ENCODE measurements at regions not wholly inside any gene's neighbourhood (a gene's known extent, or its start where the extent isn't known, plus 50 kb on each side); places are given as distances from the start of the nearest gene placed in this dataset.
A peak's percentile ranks its signal among the peaks of the same experiment; 100 is the strongest.
"Not testable (repeated sequence)": the region's sequence is repeated elsewhere in the genome, so short reads cannot be mapped to it uniquely, and the experiment has no call there.

GRCh38 chr6:139990856-139991465 lies 616.5 kb upstream of the CITED2 start:
- DNase-seq (ENCODE audit: low spot score), result no peak

DNA sequence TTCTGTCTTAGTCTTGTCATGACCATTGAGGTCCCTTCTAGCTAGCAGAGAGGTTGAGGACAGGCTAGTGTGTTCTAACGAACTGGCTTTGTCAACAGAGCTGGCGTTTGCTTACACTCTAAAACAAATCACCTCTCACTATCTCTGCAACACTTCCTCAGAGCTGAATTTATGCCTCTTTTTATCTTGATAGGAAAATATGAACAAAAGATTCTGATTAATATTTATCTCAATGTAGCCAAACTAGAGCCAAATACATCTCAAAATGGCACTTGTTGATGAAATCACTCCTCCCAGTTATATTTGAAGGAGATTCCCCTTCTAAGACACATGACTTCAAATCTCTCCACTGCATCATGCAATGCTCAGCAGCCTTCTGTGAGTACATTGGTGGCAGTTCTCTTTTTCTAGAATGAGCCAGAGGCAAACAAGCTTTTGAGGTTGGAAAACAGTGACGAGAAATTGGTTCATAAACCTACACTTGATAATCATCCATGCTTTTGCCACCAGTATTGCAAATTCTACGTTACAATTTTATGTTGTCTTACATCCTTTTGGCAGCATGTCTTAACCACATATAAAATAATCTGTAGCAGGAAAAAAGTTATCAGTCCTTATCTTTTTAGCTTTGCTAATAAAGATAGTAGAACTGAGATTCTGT lies 615.7 kb upstream of the CITED2 start:
- DNase-seq (ENCODE audit: low spot score), result peak; percentile 46

GRCh38 chr6:139988685-139989084 lies 614.2 kb upstream of the CITED2 start:
- no peak for DNase-seq (ENCODE audit: low spot score)

DNA sequence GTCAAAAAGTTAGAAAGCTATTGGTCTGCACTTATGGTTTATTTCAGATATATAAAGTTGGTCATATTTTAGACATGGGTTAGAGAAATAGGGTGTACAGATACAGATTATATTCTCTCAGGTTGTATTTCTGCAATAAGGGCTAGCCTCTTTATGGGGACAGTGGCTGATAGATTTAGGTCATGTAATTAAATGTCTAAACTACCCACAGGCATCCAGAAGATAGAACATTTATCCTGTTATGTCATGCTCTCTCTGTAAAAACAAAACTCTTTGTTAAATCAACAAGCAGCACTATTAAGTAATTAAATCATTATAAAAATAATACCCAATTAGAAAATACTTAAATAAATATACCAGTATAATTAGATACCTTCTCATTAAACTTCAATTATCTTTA lies 612.6 kb upstream of the CITED2 start:
- DNase-seq (ENCODE audit: low spot score), result no peak

- DNase-seq (ENCODE audit: low spot score), result no peak
Measured at GRCh38 chr6:139985236-139985815, 610.9 kb upstream of the CITED2 start.

- DNase-seq (ENCODE audit: low spot score), result no peak
Measured at GRCh38 chr6:139984317-139984716, 609.9 kb upstream of the CITED2 start.

DNA sequence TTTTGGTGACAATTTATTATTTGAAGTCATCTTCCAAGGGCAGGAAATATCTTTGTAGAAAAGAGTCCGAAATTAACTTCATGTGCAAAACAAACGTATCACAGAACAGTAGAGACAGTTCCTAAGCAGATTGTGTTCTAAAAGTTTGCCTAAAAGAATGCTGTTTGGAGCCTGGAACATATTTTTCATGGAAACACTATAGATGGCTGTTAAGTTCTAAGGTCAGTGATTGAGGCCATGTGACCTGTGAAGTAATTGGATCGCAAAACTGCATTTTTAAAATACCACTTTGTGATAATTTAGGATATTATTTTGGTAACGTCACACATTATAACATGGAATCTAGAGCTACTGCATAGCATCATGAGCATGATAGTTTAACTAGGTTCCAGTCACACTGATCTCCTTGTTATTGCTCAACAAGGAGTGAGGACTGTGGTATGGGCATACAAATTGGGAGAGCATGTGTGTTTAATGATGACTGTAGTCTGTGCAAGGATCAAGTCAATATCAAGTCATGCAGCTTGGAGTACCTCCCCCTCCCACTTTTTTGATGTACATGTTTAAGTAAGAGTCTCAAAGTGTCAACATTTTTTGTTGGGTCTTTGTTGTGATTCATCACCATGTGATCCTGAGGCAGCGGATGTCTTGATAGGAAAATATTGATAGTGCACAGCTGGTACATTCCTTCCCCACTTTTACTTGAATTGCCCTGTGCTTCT lies 609.3 kb upstream of the CITED2 start:
- DNase-seq (ENCODE audit: low spot score), result no peak

DNA sequence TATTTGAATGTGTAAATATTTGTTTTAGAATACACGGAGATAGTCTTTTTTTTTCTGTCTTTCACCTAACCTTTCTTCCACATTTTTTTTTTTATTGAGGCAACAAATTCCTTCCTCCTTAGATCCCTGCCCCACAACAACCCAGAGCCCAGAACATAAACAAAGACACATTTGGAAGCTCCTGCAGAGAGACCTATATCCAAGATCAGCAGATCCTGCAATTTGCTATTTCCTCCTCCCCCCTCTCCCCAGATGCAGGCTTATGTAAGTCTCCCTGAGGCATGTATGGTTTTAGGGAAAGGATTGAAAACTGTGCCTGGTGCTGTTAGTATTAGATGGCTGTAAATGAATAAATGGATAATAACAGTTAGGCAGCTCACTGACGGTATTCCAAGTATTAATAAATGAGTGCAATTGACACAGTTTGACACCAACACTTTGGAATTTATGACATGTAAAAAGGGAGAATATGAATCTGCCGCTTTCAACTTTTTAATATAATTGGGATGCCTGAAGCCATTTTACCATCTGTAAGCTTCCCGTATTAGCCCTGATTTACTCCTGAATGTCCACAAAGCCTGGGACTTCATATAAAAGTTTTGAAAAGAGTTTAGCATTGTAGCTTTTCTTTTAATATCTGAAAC lies 608.3 kb upstream of the CITED2 start:
- no peak for DNase-seq (ENCODE audit: low spot score)

DNA sequence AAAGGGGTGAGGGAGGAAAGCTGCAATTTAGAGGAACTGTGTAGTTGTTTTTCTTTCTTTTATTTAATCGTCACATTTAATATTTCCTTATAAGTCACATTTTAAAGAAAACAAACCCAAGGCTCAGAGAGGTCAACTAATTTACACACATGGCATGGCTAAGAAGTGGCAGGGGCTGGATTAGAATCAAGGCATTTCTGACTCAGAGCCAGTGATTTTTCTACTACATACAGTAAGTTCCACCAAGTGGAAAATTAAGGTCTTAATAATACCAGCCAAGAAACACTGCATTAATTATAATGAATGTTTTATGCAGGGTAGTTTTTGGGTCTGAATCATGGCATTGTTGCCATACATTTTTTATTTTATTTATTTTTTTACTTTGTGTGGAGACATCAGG lies 607.7 kb upstream of the CITED2 start:
- no peak for DNase-seq (ENCODE audit: low spot score)

DNA sequence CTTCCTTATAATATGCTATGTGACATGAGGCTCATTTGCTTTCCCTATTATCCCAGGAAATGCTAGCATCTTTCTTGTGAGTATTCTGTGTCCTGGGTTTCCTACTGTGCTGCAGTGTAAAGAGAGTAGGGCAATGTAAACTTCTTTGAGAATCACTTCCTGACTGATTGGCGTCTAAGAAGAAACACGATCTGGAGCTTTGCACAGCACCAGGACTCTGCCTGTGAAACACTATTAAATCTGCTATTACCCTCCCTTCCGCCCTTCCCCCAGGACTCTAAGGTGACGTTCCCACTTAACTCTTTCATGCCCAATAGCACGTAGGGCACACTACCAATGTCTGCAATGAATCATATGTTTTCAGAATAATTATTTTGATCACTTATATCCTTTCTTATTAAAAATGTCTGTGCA lies 607.3 kb upstream of the CITED2 start:
- no peak for DNase-seq (ENCODE audit: low spot score)

GRCh38 chr6:139981066-139981624 lies 606.7 kb upstream of the CITED2 start:
- DNase-seq (ENCODE audit: low spot score), result no peak

DNA sequence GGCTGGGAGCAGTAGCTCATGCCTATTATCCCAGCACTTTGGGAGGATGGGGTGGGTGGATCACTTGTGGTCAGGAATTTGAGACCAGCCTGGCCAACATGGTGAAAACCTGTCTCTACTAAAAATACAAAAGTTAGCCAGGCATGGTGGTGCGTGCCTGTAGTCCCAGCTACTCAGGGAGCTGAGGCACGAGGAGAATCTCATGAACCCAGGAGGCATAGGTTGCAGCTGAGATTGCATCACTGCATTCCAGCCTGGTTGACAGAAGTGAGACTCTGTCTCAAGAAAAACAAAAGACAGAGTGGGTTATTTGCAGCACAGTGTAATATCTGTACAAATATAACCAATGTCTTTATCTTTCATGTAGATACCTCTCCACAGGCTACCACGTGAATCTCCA lies 606.2 kb upstream of the CITED2 start:
- not testable (repeated sequence) for DNase-seq (ENCODE audit: low spot score)

GRCh38 chr6:139979021-139979725 lies 604.7 kb upstream of the CITED2 start:
- DNase-seq (ENCODE audit: low spot score), result no peak

GRCh38 chr6:139977887-139978332 lies 603.5 kb upstream of the CITED2 start:
- no peak for DNase-seq (ENCODE audit: low spot score)

- no peak for DNase-seq (ENCODE audit: low spot score)
Measured at GRCh38 chr6:139973669-139974344, 599.4 kb upstream of the CITED2 start.

DNA sequence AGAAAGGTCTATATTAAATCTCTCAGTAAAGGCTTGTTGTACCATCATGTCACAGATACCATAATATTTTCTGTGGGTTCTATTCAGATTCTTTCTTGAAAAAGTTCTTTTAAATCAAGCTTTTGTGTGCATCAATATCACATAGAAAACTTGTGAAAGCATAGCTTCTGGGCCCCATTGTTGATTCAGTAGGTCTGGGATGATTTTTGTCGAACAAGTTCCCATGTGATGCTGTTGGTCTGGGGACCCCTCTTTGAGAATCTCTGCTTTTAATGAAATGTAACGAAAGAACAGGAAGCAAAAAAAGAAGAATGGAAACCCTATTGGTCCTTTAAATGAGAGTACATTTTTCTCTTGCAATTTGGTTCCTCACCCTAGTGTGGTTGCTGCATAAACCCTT lies 597.7 kb upstream of the CITED2 start:
- DNase-seq (ENCODE audit: low spot score), result no peak

DNA sequence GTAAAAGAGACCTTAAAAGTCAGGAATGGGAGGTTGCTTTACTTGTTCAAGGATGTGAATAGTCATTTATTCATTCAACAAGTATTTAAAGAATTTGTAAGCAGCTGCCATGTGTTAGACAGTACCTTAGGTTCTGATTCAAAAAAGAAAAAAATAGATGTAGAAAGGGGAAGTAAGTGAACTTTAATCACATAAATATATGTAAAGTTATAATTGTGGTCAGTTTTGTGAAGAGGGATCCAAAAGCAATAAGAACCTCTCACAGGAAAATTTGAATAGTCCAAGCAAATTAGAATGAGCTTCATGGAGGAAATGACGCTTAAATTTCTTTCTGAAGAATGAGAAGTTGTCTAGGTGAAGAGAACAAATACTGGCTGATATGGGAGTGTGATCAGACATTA lies 596.1 kb upstream of the CITED2 start:
- DNase-seq (ENCODE audit: low spot score), result no peak

DNA sequence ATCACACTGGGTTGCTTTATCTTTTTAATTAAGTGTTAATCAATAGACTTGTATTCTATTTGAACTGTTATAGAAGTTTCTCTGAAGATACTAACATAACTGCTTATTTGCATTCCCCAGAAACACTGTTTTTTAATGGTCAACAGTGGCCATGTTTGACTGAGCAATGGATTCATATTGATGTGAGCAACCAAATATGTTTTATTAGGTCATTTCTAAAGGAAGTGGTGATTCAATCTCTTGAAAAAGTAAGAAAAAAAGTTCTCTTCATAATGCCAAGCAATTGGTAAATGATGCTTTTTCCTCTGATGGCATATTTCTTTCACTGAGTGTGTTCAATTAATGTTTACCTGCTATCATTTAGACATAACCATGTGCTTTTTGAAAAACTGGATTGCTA lies 593.0 kb upstream of the CITED2 start:
- no peak for DNase-seq (ENCODE audit: low spot score)

GRCh38 chr6:139965393-139965792 lies 590.9 kb upstream of the CITED2 start:
- DNase-seq (ENCODE audit: low spot score), result no peak

DNA sequence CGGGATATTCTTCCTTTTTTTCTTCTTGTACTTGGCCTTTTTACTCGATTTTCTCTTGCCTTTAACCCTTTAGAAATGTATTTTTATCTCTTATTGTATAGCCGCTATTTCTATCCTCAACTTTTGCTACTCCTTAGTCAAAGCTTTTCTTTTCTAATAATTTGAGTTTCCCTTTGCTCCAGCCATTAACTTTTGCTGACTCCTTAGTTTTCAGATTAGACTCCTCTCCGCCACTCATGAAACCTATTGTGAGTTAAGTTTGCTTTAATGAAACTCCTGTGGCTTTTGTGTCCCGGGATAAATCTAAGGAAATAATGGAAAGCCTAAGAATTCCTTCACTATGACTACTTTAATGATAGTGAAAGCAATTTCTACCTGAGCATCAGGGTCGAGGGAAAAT lies 590.3 kb upstream of the CITED2 start:
- no peak for DNase-seq (ENCODE audit: low spot score)
